ENCODE measurements at regions not wholly inside any gene's neighbourhood (a gene's known extent, or its start where the extent isn't known, plus 50 kb on each side); places are given as distances from the start of the nearest gene placed in this dataset.
"Not testable (repeated sequence)": the region's sequence is repeated elsewhere in the genome, so short reads cannot be mapped to it uniquely, and the experiment has no call there.

DNA sequence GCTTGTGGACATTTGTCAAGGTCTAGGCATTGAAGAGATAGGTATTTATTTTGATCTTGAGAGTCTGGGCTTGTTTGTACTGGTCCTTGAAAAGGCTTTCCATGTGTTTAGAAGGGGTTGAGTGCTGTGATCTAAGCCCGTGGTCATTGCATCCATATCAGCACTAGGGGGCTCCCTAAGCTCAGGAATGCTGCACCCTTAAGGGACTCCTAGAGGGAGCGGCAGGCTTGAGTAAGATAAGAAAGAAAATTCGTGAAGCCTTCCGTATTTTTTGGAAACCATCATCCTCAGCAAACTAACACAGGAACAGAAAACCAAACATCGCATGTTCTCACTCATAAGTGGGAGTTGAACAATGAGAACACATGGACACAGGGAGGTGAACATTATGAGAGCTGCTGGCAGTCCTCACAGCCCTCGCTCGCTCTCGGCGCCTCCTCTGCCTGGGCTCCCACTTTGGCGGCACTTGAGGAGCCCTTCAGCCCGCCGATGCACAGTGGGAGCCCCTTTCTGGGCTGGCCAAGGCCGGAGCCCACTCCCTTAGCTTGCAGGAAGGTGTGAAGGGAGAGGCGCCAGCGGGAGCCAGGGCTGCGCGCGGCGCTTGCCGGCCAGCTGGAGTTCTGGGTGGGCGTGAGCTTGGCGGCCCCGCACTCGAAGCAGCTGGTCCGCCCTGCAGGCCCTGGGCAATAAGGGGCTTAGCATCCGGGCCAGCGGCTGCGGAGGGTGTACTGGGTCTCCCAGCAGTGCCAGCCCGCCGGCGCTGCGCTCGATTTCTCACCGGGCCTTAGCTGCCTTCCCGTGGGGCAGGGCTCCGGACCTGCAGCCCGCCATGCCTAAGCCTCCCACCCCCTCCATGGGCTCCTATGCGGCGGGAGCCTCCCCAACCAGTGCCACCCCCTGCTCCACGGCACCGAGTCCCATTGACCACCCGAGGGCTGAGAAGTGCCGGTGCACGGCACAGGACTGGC lies 201.2 kb upstream of the PCDH18 start:
- not testable (repeated sequence) for DNase-seq

DNA sequence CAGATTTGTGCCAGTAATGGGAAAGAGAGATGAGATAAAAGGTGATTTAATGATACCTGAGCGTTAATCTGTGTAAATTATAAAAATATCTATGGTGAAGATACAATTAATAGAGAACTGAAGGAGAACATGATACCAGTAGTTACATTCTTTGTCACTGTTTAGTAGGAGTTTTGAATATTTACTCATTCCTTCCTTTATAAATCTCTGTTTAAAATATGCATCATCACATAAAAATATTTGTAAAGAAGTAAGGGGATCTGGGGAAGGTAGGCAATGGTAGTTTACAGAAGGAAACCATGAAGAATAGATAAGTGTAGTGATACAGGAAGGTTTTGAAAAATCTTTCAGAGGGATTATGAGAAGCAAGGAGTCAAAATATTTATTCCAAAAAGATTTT lies 190.6 kb upstream of the PCDH18 start:
- DNase-seq = no peak

DNA sequence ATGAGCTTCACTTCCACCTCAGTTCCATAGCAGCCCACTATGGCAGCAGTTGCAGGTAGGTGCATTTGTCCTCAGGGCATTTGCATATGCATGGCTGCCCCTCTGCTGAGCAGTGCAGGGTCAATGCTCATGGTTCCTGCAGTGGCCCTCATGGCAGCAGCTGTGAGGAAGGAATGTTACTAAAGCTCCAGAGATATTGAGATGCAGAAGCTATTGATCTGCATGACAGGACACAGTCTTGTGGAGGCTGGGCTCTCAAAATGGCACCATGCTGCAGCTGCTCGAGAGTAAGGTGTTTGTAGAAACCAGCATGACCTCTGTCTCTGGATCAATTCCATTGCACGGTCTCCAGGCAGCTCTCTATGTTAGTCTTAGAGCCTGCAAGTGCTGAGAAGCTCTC lies 179.2 kb upstream of the PCDH18 start:
- no peak for DNase-seq

GRCh38 chr4:137707626-137708025 lies 175.3 kb upstream of the PCDH18 start:
- no peak for DNase-seq

DNA sequence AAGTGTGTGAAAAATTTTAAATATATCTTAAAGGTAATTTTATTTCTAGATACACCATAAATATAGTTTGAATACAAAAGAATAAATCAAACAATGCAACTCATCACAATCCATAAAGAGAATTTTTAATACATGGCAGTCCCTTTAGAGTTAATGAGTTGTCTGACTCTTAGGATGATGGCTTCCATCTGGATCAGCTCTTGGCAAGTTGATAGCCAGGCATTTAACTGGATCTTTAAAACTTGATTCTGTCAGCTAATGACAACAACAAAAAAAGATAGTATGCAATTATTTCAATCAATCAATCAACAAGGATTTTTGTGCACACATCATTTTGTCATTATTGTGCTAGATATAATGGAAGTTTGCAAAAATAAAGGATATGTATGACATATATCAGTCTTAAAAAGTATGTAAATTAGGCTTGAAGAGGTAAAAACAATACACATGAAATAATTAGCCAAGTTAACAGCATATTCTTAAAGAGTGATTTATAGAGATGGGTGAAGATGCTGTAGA lies 174.9 kb upstream of the PCDH18 start:
- DNase-seq = no peak

- DNase-seq = no peak
Observed at GRCh38 chr4:137705171-137705783, 173.0 kb upstream of the PCDH18 start.

- peak; percentile 86 for DNase-seq
Observed at GRCh38 chr4:137703195-137703594, 170.9 kb upstream of the PCDH18 start.

DNA sequence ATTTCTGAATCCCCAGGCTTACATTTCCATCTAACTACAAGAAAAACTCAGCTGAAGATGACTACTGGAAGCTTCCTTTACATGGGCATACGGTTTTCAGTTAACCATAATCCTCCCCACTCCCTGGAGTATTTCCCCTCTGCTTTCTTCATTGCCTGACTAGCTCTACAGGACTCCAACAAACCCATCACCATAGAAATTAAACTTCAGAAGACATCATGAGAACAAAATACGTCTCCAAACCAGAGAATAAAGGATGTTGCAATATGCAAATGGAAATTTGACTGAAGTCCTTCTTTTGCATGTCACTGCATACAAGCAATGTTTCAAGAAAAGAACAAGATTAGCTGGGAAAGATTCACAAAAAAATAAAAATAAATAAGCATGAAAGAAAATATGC lies 170.2 kb upstream of the PCDH18 start:
- no peak for DNase-seq

DNA sequence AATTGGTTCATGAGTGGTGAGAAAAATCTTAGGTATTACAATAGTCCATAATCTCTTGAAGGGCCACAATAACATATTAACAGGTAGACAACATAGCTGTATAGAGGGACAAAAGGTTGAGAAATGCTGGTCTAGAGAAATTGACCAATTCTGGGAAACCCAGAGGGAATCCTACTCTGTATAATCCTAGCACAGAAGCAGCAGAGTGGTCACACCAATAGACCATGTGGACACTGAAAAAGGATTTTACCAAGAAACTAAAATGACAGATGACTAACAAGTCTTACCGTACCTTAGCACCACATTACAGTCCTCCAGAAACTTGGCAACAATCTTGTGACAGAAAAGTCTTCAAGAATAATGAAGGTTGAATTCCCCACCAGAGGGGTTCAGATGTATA lies 169.1 kb upstream of the PCDH18 start:
- DNase-seq = no peak

- no peak for DNase-seq
Observed at GRCh38 chr4:137700751-137701150, 168.5 kb upstream of the PCDH18 start.

DNA sequence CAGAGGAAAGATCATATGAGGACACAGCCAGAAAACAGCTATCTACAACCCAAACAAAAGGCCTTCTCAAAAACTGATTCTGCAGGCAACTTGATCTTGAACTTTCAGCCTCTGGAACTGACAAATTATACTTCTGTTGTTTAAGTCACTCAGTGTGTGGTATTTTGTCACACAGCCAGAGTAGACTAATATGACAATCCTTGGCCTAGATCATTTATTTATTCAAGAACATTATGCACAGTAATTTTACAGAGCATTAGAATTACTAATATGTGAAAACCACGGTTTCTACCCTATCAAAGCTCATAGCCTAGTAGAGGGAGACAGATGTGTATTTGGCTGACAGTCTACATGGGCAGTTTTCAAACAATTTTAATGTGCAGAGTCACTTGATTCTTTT lies 167.8 kb upstream of the PCDH18 start:
- DNase-seq = no peak

GRCh38 chr4:137694138-137694537 lies 161.8 kb upstream of the PCDH18 start:
- no peak for DNase-seq

DNA sequence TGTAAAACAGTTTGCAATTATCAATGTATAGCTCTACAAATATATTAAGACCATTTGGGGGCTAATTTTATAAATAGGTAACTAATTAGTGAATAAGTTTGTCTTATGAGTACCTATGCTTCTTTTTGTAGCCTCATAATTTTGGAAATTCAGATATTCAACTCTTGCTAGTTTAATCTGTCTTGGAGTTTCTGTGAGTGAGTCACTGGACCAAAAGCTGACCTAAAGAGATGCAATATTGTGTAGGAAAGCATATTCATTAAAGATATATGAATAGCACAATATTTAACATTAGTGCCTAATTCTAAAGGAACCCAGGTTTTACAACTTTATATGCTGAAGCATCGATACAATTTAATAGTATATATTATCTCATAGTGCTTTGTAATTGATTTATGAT lies 161.3 kb upstream of the PCDH18 start:
- no peak for DNase-seq

- DNase-seq = no peak
Observed at GRCh38 chr4:137692205-137692604, 159.9 kb upstream of the PCDH18 start.

GRCh38 chr4:137688651-137689050 lies 156.4 kb upstream of the PCDH18 start:
- DNase-seq = no peak

DNA sequence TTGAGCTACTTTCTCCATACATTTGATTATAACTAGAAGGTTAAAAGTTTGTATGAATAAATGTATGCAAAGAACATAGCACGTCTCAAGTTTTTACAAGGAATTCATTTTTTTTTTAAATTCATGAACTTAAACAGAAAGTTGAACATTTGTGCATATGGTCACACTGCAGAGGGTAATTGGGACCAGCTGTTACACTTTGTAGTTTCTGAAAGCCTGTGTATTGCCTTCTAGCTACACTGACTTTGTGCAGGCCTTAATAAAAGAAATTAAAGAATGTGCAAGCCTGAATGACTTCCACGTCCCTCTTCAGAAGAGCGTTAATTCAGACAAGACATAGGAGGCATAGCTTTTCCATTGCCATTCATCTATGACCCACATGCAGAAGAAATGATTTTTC lies 153.1 kb upstream of the PCDH18 start:
- DNase-seq = peak; percentile 45

- DNase-seq = no peak
Observed at GRCh38 chr4:137681081-137681480, 148.8 kb upstream of the PCDH18 start.

- DNase-seq = no peak
Observed at GRCh38 chr4:137678796-137679195, 146.5 kb upstream of the PCDH18 start.

DNA sequence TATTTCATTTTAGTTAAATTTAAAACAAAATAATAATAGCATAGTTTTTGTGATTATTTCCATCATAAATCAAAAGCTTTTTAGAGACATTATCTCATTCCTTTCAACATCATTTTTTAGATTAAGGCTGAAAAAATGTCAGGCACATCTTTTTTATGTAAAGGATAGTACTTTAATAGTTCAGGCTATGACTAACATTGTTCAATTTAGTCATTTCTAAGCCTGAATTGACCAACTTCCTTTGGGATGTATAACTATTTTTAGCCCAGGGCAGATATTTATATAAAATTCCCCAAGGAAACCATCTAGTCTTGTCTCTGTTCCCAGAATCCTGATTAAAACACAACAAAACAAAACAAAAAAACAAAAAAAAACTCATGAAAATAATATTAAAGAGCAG lies 145.6 kb upstream of the PCDH18 start:
- DNase-seq = no peak

GRCh38 chr4:137676357-137676998 lies 144.2 kb upstream of the PCDH18 start:
- DNase-seq = no peak

GRCh38 chr4:137674066-137674465 lies 141.8 kb upstream of the PCDH18 start:
- DNase-seq = no peak

GRCh38 chr4:137668885-137669545 lies 136.7 kb upstream of the PCDH18 start:
- peak; percentile 64 for DNase-seq

- DNase-seq = no peak
Observed at GRCh38 chr4:137664416-137664815, 132.1 kb upstream of the PCDH18 start.

All from NCI-H2171 treated with DMSO at 0.1 percent for 48 hours (cell line).